Pancreas (tissue), 10 donors: ENCODE measurements at regions not wholly inside any gene's neighbourhood (a gene's known extent, or its start where the extent isn't known, plus 50 kb on each side); places are given as distances from the start of the nearest gene placed in this dataset.

Source experiments
- ATAC-seq, 4 donors: fragments of 200-7000 bp; cut with Tn5 transposase; one replicate each; pipeline versions ENCODE4 v1.8.0 to v1.9.1; 2020; ENCODE audit warnings: mild to moderate bottlenecking in 4 of 4, moderate library complexity in 4 of 4
- DNase-seq, 6 donors: peaks; one replicate each; pipeline ENCODE4 v3.0.0-alpha.2; 2020
- FAIRE-seq: peaks from 2 replicates; lab custom pipeline; 2012; peaks lifted over from hg19 to GRCh38; lab: Jason Lieb, UNC
- H3K27ac ChIP-seq, 4 donors: fragments of 200-600 bp; sonication (generic); 1 replicate in 3 of 4; 2 replicates in 1 of 4; pipeline versions ENCODE4 v1.5.0 to v1.8.0; 2020
- H3K27me3 ChIP-seq, 4 donors: fragments of 200-600 bp; one replicate each; pipeline ENCODE4 v1.8.0; 2021
- H3K36me3 ChIP-seq, 3 donors: fragments of 200-600 bp; sonication (generic) in 1 of 3; one replicate each; pipeline versions ENCODE4 v1.5.0 to v1.8.0; 2020 to 2021
- H3K4me1 ChIP-seq, 3 donors: fragments of 200-600 bp; one replicate each; pipeline ENCODE4 v1.8.0; 2021
- H3K4me3 ChIP-seq, 4 donors: fragments of 200-600 bp; sonication (generic) in 2 of 4; one replicate each; pipeline versions ENCODE4 v1.5.0 to v1.8.0; 2020 to 2021
- H3K9me3 ChIP-seq, 4 donors: fragments of 200-600 bp; one replicate each; pipeline ENCODE4 v1.8.0; 2021
- WGBS, 2 donors: extraction: QIAGEN DNeasy Blood & Tissue Kit; methylation state at CpG; one replicate each; pipeline ENCODE4 v1.1.7; 2013; 5-methylcytosine and 5-hydroxymethylcytosine counted together
- intact Hi-C, 3 donors: fragments of 100-400 bp; cut with DNase I; formaldehyde crosslinking; loops; one replicate each; pipeline versions ENCODE4 v1.11.1 to v1.14.2; 2022
- TF ChIP-seq, protein P1 (sequence below), 4 donors: fragments of 200-600 bp; sonication (generic) in 3 of 4; IDR thresholded peaks; one replicate each; pipeline versions ENCODE4 v1.5.0 to v1.8.0; 2021; ENCODE audit warnings: antibody characterized with exemption in 4 of 4
- donor health status: healthy with polysubstance abuse.
- donor health status: DM: no; HTN: no; CAD: no; lungs with moderate emphysema.
- donor health status: DM: no; HTN: no; CAD: no.
- donor health status: control.
- donor health status: control.
- donor health status: Bipolar disorder and iron deficiency.
- donor health status: DM: yes; HTN: yes; CAD: no.
- donor health status: DM: no; HTN: no; CAD: no.
- donor health status: DM: no; HTN: no; CAD: no.
- donor health status: DM: yes; HTN: yes; CAD: no.

GRCh38 chr16:87239545-87239944 is 77.6 kb downstream of the C16orf95 start:
- DNase-seq = no peak
- FAIRE-seq = no peak
- no peaks in the 10 kb centered on the region for H3K4me1 ChIP-seq
- TF ChIP-seq, protein P1, sequence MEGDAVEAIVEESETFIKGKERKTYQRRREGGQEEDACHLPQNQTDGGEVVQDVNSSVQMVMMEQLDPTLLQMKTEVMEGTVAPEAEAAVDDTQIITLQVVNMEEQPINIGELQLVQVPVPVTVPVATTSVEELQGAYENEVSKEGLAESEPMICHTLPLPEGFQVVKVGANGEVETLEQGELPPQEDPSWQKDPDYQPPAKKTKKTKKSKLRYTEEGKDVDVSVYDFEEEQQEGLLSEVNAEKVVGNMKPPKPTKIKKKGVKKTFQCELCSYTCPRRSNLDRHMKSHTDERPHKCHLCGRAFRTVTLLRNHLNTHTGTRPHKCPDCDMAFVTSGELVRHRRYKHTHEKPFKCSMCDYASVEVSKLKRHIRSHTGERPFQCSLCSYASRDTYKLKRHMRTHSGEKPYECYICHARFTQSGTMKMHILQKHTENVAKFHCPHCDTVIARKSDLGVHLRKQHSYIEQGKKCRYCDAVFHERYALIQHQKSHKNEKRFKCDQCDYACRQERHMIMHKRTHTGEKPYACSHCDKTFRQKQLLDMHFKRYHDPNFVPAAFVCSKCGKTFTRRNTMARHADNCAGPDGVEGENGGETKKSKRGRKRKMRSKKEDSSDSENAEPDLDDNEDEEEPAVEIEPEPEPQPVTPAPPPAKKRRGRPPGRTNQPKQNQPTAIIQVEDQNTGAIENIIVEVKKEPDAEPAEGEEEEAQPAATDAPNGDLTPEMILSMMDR (IDR thresholded peaks at IDR 0.05) = no peak
- ATAC-seq = no peak
- H3K9me3 ChIP-seq = no peaks in the 10 kb centered on the region
- H3K27me3 ChIP-seq = no peaks in the 10 kb centered on the region
- H3K36me3 ChIP-seq = no peaks in the 10 kb centered on the region
- H3K27ac ChIP-seq = no peak overlapping the region
- intact Hi-C loops = no loop called here
- no peak overlapping the region for H3K4me3 ChIP-seq
- WGBS, 2 donors = 65 to 72% methylated on average over 4 of the region's 4 CpGs

DNA sequence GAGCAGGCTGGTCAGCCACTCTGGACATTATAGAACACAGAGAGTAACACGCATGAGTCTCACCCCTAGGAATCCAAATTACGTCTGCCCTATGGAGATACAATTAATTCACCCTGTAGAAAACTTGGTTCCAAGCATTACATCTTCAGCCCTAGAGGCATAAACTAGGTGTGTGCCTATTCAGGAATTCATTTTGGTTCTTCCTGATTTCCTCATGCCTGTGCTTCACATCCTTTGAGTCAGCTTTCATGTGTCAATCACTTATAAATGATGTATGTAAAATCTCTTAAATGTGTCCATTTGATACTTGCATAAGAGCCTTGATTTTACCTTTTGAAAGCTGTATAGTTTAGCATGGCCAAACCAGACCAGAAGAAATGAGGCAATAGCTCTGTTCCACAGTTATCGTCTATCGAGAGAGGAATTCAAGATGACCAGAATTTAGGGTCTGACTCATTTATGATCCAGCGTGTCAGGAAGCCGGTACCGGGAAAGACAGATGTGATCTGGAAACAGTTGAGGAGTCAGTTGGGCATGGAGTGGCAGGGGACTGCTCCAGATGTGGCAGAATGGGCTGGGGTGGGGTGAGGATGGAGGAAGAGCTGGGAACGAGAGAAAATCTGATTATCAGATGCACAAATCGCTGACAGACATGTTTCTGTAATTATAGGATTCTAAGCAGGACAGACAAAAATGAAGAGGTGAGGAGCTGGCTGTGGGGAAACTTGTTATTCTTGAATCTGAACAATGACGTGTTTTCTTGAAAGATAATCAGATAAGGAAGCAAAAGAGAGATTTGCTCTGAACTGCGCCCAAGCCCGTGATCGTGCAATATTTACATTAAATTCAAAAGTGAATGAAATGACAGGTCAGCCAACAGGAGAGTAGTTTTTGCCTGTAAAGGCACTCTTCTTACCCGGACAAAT is 76.7 kb downstream of the C16orf95 start:
- Histone ChIP-seq H3K36me3 (no peaks in the 10 kb centered on the region), H3K4me3 (no peak overlapping the region), H3K27me3 (no peaks in the 10 kb centered on the region), H3K9me3 (no peaks in the 10 kb centered on the region), H3K4me1 (no peaks in the 10 kb centered on the region), H3K27ac (no peak overlapping the region)
- no peak for FAIRE-seq
- no peak for ATAC-seq
- intact Hi-C loops = no loop called here
- WGBS, 2 donors = 62 to 67% methylated on average over 14 of the region's 14 CpGs
- DNase-seq = no peak
- TF ChIP-seq, protein P1 (IDR thresholded peaks at IDR 0.05) = no peak

GRCh38 chr16:87241137-87241771 is 75.9 kb downstream of the C16orf95 start:
- Histone ChIP-seq H3K27ac (no peak overlapping the region), H3K4me1 (no peaks in the 10 kb centered on the region), H3K9me3 (no peaks in the 10 kb centered on the region), H3K27me3 (no peaks in the 10 kb centered on the region), H3K4me3 (no peak overlapping the region), H3K36me3 (no peaks in the 10 kb centered on the region)
- FAIRE-seq (no peak), ATAC-seq (no peak), DNase-seq (no peak)
- intact Hi-C loops = no loop called here
- TF ChIP-seq, protein P1 (IDR thresholded peaks at IDR 0.05) = no peak
- 61 to 65% methylated on average over 15 of the region's 15 CpGs for WGBS, 2 donors

GRCh38 chr16:87243478-87243877 is 73.7 kb downstream of the C16orf95 start:
- 76 to 84% methylated on average over 7 of the region's 7 CpGs for WGBS, 2 donors
- Histone ChIP-seq H3K36me3 (no peaks in the 10 kb centered on the region), H3K4me1 (no peaks in the 10 kb centered on the region), H3K27ac (no peak overlapping the region), H3K9me3 (no peaks in the 10 kb centered on the region), H3K27me3 (no peaks in the 10 kb centered on the region), H3K4me3 (no peak overlapping the region)
- intact Hi-C loops = no loop called here
- DNase-seq (no peak), FAIRE-seq (no peak), ATAC-seq (no peak)
- TF ChIP-seq, protein P1 (IDR thresholded peaks at IDR 0.05) = no peak
